GM21619 (cell line): ENCODE measurements at regions not wholly inside any gene's neighbourhood (a gene's known extent, or its start where the extent isn't known, plus 50 kb on each side); places are given as distances from the start of the nearest gene placed in this dataset.
"Not testable (repeated sequence)": the region's sequence is repeated elsewhere in the genome, so short reads cannot be mapped to it uniquely, and the experiment has no call there.

Source experiments
- ATAC-seq: cut with Tn5 transposase; IDR thresholded peaks from one replicate; pipeline ENCODE4 v1.9.1; 2021; ENCODE audit not compliant: unreplicated experiment

DNA sequence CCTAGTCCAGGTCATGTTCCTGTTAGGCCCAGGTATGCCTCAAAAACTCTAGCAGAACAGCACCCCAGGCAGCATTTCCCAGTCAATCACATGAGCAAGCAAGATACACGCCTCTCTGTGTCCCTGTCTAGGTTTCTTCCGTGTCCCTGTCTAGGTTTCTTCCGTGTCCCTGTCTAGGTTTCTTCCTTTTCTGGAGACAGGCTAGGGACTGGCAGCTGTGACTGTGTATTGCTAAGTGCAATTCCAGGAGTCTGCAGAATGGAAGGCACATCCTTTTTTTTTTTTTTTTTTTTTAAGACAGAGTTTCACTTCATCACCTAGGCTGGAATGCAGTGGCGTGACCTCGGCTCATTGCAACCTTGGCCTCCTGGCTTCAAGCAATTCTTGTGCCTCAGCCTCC, 77.6 kb downstream of the SETD4 start:
- ATAC-seq = no peak

DNA sequence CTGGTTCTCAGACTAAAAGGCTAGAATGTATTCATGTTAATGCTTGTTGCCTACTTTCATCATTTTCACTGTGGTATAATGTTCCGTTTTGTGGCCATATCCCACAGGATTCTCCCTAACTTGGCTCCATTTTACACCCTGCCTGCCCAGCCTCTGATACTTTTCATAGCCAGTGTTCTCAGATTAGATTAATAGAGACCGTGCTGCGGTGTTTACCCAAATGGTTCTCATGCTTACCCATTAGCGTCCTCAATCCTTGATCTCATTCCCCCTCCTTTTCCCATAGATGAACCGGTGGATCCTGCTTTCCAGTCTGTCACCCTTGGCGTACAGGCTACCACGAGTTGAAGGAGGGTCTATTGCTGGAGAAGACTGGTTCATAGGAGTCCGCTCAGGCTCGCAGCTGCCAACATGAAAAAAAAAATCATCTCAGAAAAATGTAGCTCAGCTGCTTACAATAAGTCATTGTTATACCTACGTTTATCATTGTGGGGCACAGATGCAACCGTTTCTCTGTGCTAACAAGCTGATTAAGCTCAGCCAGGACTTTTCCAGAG, 78.7 kb downstream of the SETD4 start:
- ATAC-seq = no peak

DNA sequence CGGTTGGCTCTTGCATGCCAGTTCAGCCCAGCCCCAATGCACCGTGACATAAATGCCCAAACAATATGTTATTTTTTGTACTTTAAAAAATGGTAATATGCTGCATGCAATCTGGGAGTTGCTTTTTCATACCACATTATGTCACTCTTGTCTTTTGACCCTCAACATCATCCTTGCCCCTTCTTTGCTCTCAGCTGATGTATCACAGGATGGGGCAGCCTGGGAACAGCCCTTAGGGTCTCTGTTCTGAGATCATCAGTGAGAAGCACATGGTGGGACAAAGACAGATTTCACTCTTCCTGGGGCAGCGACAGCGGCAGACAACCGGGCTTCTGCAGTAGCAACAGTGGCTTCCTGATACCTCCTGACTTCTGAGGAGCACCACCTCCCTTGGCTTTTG, 79.5 kb downstream of the SETD4 start:
- no peak for ATAC-seq

DNA sequence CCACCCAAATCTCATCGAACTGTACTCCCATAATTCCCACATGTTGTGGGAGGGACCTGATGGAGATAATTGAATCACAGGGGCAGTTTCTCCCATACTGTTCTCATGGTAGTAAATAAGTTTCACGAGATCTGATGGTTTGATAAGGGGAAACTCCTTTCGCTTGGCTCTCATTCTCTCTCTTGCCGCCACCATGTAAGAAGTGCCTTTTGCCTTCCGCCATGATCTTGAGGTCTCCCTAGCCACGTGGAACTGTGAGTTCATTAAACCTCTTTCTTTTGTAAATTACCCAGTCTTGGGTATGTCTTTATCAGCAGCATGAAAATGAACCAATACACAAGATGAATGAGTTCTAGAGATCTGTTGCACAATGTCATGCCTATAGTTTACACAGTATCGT, 82.5 kb downstream of the SETD4 start:
- ATAC-seq = not testable (repeated sequence)

DNA sequence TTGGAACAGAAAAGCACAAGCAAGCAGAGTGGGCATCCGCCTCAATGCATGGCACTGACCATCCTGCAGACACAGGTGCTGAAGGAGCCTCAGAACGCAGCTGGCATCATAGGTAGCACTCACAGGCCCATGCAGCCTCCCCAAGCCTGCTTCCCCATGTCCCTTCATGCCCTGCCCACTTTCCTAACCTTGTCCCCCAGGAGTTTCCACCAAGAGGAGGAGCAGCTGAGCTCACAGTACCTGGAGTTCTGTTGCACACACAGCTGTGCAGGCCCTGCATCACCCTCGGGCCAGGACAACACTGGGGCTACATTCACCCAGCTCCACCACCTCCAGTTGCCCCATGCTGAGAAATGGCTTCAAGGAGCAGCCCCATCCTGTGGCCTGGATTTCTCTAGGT, 83.4 kb downstream of the SETD4 start:
- no peak for ATAC-seq

DNA sequence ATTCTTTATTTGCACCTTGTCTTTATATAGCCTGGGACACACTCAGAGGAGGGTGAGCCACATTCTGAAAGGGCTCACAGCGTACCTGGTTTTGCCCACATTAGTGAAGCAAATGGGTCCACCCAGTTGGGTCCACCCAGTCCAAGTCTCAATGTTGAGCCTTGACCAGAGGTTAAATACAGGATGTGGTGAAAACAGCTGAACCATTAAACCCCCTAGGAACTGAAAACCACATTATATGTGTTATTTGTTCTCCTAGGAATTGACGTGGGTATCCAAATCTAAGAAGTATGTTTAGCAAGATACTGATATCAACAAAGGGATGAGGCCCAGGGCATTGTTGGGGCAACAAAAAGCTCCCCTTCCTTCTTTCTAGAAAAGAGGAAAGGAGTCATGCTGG, 83.8 kb downstream of the SETD4 start:
- ATAC-seq = no peak

DNA sequence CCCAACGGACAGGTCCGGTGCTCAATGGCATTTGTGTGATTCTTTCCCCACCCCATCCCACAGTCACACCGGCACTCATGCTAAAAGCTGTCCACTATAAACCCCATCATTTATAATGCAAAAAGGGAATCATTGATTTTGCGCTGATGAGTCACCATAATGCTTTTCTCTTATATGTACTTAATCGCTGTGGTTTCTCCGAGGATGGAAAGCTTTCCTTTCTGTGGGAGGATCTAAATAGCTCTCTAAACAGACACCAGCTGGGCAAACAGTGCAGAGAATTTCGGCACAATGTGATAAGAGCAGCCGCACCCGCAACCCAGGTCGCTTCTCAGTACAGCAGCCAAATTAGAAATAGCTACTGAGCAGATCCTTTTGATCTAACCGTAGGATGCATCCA, 85.6 kb downstream of the SETD4 start:
- no peak for ATAC-seq

DNA sequence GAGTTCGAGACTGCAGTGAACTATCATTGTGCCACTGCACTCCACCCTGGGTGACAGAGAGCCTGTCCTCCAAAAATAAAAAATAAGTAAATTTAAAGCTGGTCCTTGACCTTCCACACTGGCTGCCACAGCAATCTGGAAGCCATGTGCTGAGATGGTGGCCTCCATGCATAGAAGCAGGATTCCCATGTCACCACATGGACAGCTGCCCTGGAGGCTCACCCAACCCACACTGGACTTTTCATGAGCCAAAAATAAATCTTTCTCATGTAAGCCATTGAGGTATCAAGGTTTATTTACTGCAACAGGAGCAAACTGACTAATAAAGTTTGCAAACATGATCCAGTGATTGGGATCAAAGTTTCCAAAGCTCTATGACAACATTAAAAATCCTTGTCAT, 88.5 kb downstream of the SETD4 start:
- no peak for ATAC-seq

DNA sequence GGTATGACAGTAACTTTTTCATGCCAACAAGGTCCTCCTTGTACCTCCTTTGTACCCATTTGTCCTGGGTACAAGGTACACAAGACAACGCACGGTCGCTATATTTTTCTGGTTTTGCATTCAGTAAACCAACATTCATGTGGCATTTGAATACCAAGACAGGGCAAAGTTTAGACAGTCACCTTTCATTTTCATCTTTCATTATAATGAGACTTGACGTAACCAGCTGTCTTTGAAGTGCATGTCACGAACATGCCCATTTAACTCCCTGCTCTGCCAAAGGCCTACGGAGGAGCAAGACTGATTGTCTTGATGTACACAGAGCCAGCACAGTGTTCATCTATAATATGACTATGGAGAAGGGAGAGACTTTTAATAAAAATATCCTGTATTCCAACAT, 91.0 kb downstream of the SETD4 start:
- ATAC-seq = no peak

DNA sequence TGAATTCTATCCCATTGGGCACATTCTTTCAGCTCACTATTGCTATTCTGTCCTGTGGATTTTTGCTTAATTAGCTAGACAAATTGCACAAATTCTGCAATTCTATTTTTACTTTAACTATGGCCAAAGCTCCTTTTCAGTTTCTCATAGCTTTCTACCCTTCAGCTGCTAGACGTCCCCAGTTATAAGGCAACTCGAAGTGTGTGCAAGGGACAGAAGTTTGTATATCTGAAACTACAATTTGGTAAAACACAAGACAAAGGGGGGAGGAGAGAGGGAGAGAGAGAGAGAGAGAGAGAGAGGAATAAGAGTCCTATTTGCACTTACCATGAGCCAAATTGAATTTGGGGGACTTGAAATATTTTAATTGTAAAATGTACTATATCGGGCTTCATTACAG, 91.8 kb downstream of the SETD4 start:
- ATAC-seq = no peak

DNA sequence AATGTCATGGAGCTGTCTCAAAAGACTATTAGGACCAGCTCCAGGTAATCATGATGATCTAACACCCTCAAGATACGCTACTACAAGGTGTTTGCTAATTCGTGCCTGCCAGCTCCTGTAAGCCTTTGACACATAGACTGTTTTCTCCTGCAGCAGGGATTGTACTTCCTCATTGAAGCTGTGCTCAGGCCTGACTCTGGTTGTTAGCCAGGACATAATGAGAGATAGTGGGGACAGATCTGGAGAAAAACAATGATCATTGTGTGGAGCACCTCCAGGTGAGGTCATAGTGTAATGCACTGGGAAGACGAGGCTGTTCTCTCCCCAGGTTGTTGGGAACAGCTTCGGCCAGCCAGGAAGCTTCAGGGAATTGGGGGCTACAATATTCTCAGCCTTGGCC, 94.6 kb downstream of the SETD4 start:
- no peak for ATAC-seq

DNA sequence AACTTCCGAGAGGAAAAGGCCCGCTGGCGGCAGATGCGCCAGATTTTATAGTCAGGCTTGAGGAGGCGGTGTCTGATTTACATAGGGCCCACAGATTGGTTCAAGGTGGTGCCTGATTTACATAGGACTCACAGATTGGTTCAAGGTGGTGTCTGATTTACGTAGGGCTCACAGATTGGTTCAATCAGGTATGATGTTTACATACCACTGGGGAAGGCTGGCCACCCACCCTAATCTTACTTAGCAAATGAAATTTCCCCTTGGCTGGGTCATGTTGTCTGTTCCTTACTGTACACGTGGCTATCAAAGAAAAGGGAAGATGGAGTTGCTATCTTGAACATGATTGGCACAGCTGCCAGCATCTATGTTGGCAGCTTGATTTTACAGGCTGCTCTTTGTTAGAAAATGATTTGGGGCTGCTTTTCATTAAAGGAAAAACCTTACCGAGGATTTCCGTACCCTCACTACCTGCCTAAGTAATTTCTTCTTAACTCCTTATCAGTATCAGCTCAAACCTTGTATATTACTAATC, 96.3 kb downstream of the SETD4 start:
- ATAC-seq = no peak

DNA sequence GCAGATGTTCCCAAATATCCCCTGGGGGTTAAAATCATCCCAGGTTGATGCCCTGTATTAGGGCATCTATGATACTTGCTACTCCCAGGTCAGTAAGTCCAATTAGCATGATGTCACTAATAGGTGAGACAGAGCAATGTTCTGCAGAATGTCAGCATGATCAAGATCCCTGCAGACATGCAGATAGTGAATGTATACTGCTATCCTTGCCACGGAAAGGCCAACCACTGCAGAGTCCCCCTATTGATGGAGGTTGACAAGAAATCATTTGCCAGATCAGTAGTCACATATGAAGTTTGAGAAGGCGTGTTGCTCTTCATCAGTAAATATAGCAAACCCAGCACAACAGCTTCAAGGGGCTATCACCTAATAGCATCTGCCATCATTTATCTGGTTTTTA, 97.4 kb downstream of the SETD4 start:
- no peak for ATAC-seq

DNA sequence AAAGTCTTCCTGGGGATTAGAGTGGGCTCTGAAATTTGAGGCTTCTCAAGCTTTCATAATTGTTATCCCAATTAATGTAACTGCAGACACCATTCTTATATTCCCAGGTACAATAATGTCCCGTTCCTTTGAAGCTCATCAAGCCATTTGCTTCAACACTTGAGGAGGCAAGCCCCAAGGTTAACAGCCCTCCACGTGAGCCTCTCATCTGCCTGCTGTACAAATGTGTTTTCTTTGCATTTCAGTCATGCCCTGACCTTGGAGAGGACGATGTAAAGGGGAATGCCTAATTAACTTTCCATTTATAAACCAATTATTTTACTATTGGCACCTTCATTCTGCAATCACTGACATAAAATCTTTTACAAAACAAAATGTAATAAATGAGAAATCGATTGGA, 106.3 kb downstream of the SETD4 start:
- no peak for ATAC-seq

DNA sequence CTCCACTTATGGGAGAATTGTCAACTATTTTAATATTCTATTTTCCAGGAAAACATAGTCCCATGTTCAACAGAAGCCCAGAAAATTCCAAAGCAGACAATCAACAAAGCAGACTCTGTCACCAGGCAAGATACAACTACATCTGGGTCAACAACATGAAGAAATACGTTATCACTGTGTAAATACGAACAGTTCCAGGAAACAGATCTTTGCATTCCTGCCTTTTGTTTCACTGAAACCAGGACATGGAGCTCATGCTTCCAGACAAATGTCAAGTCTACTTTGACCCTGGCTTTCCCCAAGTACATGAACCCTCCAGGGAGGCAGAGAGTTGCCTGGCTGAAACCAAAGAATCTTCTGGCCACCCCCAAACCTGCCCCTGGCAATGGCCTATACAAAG, 106.7 kb downstream of the SETD4 start:
- no peak for ATAC-seq

DNA sequence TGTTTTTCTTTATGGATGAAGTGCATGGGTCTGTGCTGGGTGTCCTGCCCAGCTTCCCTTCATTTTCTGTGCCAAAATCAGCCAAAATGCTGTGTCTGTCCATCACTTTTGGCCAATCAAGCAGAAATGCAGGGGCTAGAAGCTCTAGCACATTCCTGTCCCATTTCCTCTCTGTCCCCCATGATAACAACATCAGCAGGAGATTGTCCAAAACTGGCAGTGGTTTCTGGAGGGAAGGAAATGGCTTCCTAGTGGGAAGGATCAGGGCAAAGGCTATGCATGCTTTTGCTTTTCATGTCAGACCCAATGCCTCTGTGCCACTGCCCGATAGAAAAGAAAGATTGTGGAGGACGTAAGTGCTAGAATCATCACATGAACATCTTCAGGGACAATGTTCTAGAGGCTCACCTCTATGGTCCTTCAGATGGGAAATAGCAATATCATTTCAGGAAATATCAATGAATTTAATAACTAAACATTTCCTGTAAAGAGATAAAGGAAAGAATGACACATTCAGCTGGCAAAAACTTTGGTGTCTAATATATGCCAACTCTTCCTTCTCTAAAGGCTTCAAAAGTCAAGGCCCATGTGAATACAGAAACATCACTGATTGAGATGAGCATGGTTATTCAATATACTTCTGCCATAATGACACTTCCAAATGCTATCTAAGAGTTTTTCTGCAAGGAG, 107.5 kb downstream of the SETD4 start:
- no peak for ATAC-seq

DNA sequence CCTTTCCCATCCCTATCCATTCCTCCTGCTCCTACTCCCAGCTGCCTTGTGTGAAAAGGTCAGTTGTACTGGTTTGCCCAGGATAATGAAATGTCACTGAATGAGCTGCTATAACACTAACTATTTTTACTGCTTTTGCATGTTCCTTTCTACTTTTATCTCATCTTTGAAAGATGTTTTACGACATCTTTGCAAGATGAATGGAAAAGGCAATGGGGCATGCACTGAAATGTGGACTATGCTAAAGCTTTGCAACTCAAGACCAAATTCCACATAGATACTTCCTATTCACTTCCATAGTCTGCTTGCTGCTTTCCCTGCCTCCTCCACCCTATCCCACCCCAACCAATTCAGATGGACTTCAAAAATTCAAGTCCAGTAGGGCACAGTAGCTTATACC, 111.3 kb downstream of the SETD4 start:
- no peak for ATAC-seq

DNA sequence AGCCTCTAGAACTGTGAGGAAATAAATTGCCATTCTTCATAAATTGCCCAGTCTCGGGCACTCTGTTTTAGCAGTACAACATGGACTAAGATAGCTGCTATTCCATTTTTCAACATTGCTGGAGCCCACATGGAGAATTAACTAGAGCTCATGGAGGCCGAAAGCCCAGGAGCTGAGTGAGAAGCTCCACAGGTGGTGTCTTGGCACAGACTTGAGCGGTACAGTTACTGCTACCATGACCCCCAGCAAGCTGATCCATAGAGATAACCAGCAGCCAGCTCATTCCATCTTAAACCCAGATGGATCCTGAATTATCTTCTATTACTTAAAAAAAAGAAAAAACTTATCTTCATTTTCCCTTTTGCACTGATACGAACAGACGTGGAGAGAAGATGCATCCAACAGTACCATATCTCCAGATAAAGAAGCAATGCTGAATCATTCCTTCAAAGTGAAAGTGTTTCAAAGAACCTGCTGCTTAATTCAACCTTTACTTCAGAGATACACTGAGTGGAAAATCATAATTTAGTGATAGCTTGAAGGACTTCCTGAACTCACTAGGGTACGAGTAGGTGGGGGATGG, 115.1 kb downstream of the SETD4 start:
- ATAC-seq = no peak

DNA sequence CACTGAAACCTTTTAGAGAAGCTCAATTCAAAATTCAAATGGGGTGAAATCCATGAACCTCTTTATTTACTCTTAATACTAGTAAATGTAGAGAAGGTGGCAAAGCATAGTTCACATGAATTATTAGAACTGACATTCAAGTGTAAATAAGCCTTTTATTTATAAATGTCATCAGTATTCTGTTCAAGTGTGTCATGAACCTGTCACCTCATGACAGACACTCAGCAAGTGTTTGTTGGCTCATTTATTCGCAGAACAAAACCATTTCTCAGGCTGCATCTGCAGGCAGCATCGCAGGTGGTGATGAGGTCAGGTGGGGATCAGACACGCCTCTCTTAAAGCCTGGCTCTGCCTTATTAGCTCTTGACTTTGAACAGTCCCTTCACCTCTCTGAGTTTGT, 116.6 kb downstream of the SETD4 start:
- no peak for ATAC-seq

DNA sequence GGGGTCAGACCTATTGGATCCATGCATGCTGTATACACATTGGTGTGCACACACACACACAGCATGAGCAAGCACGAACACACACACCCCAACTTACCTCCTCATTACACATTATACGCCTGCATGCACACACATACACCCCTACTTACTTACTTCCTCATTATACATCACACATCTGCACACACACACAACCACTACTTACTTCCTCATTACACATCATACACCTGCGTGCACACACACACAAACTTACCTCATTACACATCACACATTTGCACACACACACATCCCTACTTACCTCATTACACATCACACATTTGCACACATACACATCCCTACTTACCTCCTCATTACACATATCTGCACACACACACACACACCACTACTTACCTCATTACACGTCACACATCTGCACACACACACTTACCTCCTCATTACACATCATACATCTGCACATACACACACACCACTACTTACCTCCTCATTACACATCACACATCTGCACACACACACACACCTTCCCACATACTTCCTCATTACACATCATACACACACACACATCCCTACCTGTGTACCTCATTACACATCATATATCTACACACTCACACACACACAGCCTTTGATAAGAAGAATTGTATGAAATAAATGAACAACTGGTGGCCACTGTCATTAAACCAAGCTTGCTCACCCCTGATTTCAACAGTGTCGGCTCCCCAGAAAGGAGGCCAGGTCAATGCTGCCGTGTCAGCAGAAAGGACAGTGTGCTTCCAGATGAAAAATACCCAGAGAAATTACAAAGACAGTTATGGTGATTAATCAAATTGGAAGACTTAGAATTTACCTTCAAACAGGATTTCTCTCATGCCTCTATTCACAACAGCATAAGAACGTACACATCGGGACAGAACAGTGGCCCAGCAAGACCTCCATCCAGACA, 117.8 kb downstream of the SETD4 start:
- ATAC-seq = no peak

DNA sequence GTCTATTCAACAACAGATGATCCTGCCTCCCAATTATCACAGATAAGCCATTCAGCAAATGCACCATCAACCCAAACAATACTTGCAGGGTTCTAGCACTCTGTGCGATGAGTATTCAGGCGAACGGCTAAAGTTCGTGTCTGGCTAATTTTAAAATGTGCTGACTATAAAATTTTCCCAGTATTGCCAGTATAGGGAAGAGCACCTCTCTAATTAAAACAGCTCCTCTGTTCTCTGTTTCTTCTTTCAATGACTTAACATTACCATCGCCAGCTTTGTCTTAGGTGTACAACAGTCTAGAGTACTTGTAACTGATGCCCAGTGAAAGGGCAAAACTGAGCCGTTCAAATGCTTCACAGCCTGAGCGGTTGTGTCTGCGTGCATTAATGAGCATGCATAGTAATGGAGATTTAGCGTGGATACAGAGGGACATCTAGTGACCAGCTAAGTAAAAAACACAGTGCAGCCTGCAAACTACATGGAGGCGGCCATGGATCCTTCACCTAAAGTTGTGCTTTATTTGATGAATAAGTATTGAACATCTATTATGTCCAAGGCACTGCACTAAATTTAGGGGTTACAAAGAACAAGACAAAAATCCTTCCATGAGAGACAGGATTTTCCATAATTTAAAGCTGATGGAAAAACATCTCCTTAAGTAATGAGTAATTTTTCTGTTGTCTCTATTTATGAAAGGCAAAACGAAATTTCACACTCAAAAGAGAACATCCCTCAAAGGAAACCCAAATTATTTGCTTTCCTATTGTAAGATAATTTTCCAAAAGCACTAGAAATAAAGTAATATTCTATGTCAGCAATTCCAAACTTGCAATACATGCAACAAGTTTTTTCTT, 120.0 kb downstream of the SETD4 start:
- no peak for ATAC-seq
